ENCODE measurements at regions not wholly inside any gene's neighbourhood (a gene's known extent, or its start where the extent isn't known, plus 50 kb on each side); places are given as distances from the start of the nearest gene placed in this dataset.

- intact Hi-C loops (cut with DNase I): no loop called here
- no peak for DNase-seq
These were observed 75.0 kb upstream of the PDGFD start for GRCh38 chr11:104238916-104239315.

GRCh38 chr11:104225047-104225446 is 61.1 kb upstream of the PDGFD start:
- intact Hi-C loops (cut with DNase I): no loop called here
- no peak for DNase-seq

- intact Hi-C loops (cut with DNase I): no loop called here
- no peak for DNase-seq
These were observed 58.5 kb upstream of the PDGFD start for GRCh38 chr11:104222464-104222863.

- intact Hi-C loops (cut with DNase I): no loop called here
- DNase-seq: no peak
These were observed 57.5 kb upstream of the PDGFD start for GRCh38 chr11:104221455-104221854.

- no peak for DNase-seq
- intact Hi-C loops (cut with DNase I): no loop called here
These were observed 55.1 kb upstream of the PDGFD start for GRCh38 chr11:104219096-104219495.

GRCh38 chr11:104214517-104214916 is 50.6 kb upstream of the PDGFD start:
- no peak for DNase-seq
- intact Hi-C loops (cut with DNase I): no loop called here
